ENCODE measurements at regions not wholly inside any gene's neighbourhood (a gene's known extent, or its start where the extent isn't known, plus 50 kb on each side); places are given as distances from the start of the nearest gene placed in this dataset.

GRCh38 chrX:39174772-39175417, 373.6 kb downstream of the MID1IP1 start:
- DNase-seq (ENCODE audit: low spot score): no peak
- TF ChIP-seq CTCF (IDR thresholded peaks at IDR 0.05; ENCODE audit: extremely low read depth, missing control alignments): no peak

GRCh38 chrX:39175418-39176057, 374.3 kb downstream of the MID1IP1 start:
- no peak for DNase-seq (ENCODE audit: low spot score)
- TF ChIP-seq CTCF (IDR thresholded peaks at IDR 0.05; ENCODE audit: extremely low read depth, missing control alignments): no peak

GRCh38 chrX:39176105-39176504, 374.8 kb downstream of the MID1IP1 start:
- no peak for DNase-seq (ENCODE audit: low spot score)
- TF ChIP-seq CTCF (IDR thresholded peaks at IDR 0.05; ENCODE audit: extremely low read depth, missing control alignments): no peak

- TF ChIP-seq CTCF (IDR thresholded peaks at IDR 0.05; ENCODE audit: extremely low read depth, missing control alignments): no peak
- no peak for DNase-seq (ENCODE audit: low spot score)
These were observed 388.2 kb downstream of the MID1IP1 start for GRCh38 chrX:39189431-39189830.

GRCh38 chrX:39194673-39195072, 393.4 kb downstream of the MID1IP1 start:
- DNase-seq (ENCODE audit: low spot score): no peak
- no peak for TF ChIP-seq CTCF (IDR thresholded peaks at IDR 0.05; ENCODE audit: extremely low read depth, missing control alignments)

- no peak for DNase-seq (ENCODE audit: low spot score)
- no peak for TF ChIP-seq CTCF (IDR thresholded peaks at IDR 0.05; ENCODE audit: extremely low read depth, missing control alignments)
These were observed 393.9 kb downstream of the MID1IP1 start for GRCh38 chrX:39195156-39195555.

GRCh38 chrX:39196192-39197102, 395.2 kb downstream of the MID1IP1 start:
- DNase-seq (ENCODE audit: low spot score): peak; percentile 62

More at GRCh38 chrX:39196192-39197102, 395.2 kb downstream of the MID1IP1 start:
- no peak for TF ChIP-seq CTCF (IDR thresholded peaks at IDR 0.05; ENCODE audit: extremely low read depth, missing control alignments)
